Type B pancreatic cell (in vitro differentiated cells): ENCODE measurements at regions not wholly inside any gene's neighbourhood (a gene's known extent, or its start where the extent isn't known, plus 50 kb on each side); places are given as distances from the start of the nearest gene placed in this dataset.

Source experiments
- DNase-seq: peaks from one replicate; pipeline ENCODE4 v3.0.0; 2021; ENCODE audit warnings: mixed read lengths; ENCODE audit not compliant: unreplicated experiment; ENCODE audit errors: extremely low spot score
- H3K27ac Mint-ChIP-seq: 2 replicates; pipeline ENCODE4 v1.8.0; 2021; ENCODE audit warnings: mild to moderate bottlenecking, mixed read lengths
- H3K27me3 Mint-ChIP-seq: 2 replicates; pipeline ENCODE4 v1.8.0; 2021; ENCODE audit warnings: mixed read lengths
- H3K36me3 Mint-ChIP-seq: 2 replicates; pipeline ENCODE4 v1.8.0; 2021; ENCODE audit warnings: mixed read lengths
- H3K4me1 Mint-ChIP-seq: one replicate; pipeline ENCODE4 v1.8.0; 2021; ENCODE audit warnings: mixed read lengths; ENCODE audit not compliant: unreplicated experiment
- H3K4me3 Mint-ChIP-seq: 2 replicates; pipeline ENCODE4 v1.8.0; 2021; ENCODE audit warnings: mild to moderate bottlenecking, mixed read lengths
- H3K9me3 Mint-ChIP-seq: 2 replicates; pipeline ENCODE4 v1.8.0; 2021; ENCODE audit warnings: mixed read lengths
- TF ChIP-seq, protein P1 (sequence below): fragments of 200-600 bp; sonication (generic); conservative IDR thresholded peaks from 2 replicates; pipeline ENCODE4 v1.5.0; 2021; ENCODE audit warnings: antibody characterized with exemption, mild to moderate bottlenecking

DNA sequence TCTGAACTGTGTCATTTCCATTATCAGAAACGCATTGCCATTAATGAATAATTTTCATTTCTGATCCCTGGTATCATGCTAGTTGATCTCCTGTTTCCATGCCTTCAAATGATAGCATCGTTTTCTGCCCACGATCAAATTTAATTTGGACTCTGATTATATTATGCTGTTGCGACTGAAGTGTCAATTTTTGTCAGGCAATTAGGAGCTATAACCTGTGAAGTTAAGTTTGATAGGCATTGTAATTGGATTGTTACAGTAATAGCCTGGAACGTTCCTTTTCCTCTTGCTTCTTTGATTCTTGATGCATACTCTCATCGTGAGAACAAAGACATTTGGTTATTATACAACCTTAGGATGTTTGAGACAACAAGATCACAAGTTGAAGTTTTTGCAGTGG, 356.3 kb downstream of the VRK1 start:
- no peak overlapping the region for H3K27ac Mint-ChIP-seq
- no peak for DNase-seq
- H3K36me3 Mint-ChIP-seq = no peaks in the 10 kb centered on the region
- H3K4me1 Mint-ChIP-seq = no peaks in the 10 kb centered on the region
- TF ChIP-seq, protein P1, sequence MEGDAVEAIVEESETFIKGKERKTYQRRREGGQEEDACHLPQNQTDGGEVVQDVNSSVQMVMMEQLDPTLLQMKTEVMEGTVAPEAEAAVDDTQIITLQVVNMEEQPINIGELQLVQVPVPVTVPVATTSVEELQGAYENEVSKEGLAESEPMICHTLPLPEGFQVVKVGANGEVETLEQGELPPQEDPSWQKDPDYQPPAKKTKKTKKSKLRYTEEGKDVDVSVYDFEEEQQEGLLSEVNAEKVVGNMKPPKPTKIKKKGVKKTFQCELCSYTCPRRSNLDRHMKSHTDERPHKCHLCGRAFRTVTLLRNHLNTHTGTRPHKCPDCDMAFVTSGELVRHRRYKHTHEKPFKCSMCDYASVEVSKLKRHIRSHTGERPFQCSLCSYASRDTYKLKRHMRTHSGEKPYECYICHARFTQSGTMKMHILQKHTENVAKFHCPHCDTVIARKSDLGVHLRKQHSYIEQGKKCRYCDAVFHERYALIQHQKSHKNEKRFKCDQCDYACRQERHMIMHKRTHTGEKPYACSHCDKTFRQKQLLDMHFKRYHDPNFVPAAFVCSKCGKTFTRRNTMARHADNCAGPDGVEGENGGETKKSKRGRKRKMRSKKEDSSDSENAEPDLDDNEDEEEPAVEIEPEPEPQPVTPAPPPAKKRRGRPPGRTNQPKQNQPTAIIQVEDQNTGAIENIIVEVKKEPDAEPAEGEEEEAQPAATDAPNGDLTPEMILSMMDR = no peak
- H3K9me3 Mint-ChIP-seq = no peaks in the 10 kb centered on the region
- H3K27me3 Mint-ChIP-seq = peaks cover 33% of the 10 kb centered on the region
- H3K4me3 Mint-ChIP-seq = no peak overlapping the region

DNA sequence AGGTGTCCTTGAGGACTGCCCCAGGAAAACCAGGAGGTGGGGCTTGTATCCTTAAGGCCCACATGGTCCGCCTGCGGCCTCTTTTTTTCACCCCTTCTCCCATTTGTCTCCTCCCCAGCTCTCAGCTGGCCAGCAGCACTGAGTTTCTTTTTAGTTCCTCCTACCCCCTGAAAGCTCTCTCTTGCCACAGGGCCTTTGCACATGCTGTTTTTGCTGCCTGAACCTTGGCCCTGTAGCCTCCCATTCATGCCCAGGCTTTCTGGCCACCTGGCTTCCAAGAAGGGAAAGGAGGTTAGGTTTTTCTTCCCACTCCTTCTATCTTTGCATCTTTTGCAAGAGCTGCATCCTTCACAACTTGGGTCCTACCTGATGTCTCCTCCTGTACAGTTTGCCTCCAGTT, 358.1 kb downstream of the VRK1 start:
- no peaks in the 10 kb centered on the region for H3K36me3 Mint-ChIP-seq
- H3K27me3 Mint-ChIP-seq = peaks cover 40% of the 10 kb centered on the region
- H3K9me3 Mint-ChIP-seq = peaks cover 9% of the 10 kb centered on the region
- no peak for DNase-seq
- no peaks in the 10 kb centered on the region for H3K4me1 Mint-ChIP-seq
- H3K4me3 Mint-ChIP-seq = no peak overlapping the region
- no peak overlapping the region for H3K27ac Mint-ChIP-seq
- TF ChIP-seq, protein P1 = no peak

DNA sequence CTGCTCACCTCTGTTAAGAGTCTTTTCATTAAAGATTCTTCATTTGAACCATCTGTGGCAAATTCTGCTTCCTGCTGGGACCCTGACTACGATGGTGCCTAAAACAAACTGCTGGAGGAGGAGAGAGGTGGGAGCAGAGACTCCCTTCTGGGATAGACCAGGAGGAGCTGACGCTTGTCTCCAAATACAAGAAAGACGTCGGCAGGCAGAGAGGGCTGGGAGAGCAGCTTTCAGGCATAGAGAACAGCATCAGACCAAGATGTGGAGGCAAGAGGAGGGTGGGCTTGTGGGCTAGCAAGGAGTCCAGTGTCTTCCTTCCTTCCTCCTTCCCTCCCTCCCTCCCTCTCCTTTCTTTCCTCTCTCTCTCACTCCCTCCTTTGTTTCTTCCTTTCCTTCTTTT, 358.6 kb downstream of the VRK1 start:
- H3K36me3 Mint-ChIP-seq = no peaks in the 10 kb centered on the region
- peaks cover 40% of the 10 kb centered on the region for H3K27me3 Mint-ChIP-seq
- H3K4me3 Mint-ChIP-seq = no peak overlapping the region
- TF ChIP-seq, protein P1 = no peak
- no peak for DNase-seq
- peaks cover 9% of the 10 kb centered on the region for H3K9me3 Mint-ChIP-seq
- no peak overlapping the region for H3K27ac Mint-ChIP-seq
- H3K4me1 Mint-ChIP-seq = no peaks in the 10 kb centered on the region

DNA sequence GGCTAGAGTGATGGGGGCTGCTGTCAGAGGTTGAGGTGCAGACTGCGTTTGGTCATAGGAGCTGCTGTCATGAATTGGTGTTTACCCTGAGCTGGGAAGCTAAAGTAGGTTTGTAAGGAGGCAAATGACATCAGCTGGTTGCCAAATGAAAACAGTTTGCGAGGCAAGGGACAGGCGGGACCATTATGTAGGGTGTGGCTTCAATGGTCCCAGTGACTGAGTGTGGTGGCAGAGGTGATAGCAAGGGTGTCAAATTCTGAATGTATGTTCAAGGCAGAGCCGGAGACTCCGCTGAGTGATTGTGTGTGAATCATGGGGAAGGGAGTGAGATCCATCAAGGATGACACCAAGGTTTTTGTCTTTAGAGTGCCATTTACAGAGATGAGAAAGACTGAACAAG, 359.5 kb downstream of the VRK1 start:
- peaks cover 9% of the 10 kb centered on the region for H3K9me3 Mint-ChIP-seq
- DNase-seq = no peak

DNA sequence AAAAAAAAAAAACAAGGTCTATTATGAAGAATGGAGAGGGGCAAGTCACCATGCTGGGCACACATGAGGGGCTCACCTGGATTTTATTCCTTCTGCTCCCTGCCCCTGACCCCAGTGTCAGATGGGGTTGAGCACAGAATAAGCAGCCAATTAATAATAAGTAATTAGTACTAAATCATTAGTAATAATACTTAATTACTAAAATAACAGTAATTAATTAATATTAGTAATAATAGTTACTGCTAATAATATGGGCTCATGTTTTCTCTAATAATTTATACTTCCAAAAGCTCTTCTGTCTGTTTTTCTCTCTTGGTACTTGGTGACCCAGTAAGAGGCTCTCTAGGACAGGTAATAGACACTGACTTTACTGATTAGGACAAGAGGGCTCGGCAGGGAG, 360.9 kb downstream of the VRK1 start:
- H3K4me3 Mint-ChIP-seq = no peak overlapping the region
- peaks cover 40% of the 10 kb centered on the region for H3K27me3 Mint-ChIP-seq
- no peak for DNase-seq
- TF ChIP-seq, protein P1 = no peak
- H3K9me3 Mint-ChIP-seq = peaks cover 9% of the 10 kb centered on the region
- no peaks in the 10 kb centered on the region for H3K4me1 Mint-ChIP-seq
- H3K27ac Mint-ChIP-seq = no peak overlapping the region
- no peaks in the 10 kb centered on the region for H3K36me3 Mint-ChIP-seq

More for the DNA sequence above, 359.5 kb downstream of the VRK1 start:
- Mint-ChIP-seq H3K36me3 (no peaks in the 10 kb centered on the region), H3K4me3 (no peak overlapping the region), H3K27me3 (peaks cover 40% of the 10 kb centered on the region), H3K27ac (no peak overlapping the region), H3K4me1 (no peaks in the 10 kb centered on the region)
- TF ChIP-seq, protein P1 = no peak

DNA sequence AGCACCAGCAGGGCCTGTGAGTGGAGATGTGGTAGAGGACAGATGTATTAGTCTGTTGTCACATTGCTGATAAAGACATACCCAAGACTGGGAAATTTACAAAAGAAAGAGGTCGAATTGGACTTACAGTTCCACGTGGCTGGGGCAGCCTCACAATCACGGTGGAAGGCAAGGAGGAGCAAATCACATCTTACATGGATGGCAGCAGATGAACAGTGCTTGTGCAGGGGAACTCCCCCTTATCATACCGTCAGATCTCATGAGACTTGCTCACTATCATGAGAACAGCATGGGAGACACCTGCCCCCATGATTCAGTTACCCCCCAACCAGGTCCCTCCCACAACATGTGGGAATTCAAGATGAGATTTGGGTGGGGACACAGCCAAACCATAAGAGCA, 361.9 kb downstream of the VRK1 start:
- Mint-ChIP-seq H3K36me3 (no peaks in the 10 kb centered on the region), H3K4me3 (no peak overlapping the region), H3K27me3 (peaks cover 37% of the 10 kb centered on the region), H3K9me3 (peaks cover 9% of the 10 kb centered on the region), H3K27ac (no peak overlapping the region), H3K4me1 (peaks cover 3% of the 10 kb centered on the region)
- TF ChIP-seq, protein P1 = no peak
- DNase-seq = no peak
